ENCODE measurements at regions not wholly inside any gene's neighbourhood (a gene's known extent, or its start where the extent isn't known, plus 50 kb on each side); places are given as distances from the start of the nearest gene placed in this dataset.

DNA sequence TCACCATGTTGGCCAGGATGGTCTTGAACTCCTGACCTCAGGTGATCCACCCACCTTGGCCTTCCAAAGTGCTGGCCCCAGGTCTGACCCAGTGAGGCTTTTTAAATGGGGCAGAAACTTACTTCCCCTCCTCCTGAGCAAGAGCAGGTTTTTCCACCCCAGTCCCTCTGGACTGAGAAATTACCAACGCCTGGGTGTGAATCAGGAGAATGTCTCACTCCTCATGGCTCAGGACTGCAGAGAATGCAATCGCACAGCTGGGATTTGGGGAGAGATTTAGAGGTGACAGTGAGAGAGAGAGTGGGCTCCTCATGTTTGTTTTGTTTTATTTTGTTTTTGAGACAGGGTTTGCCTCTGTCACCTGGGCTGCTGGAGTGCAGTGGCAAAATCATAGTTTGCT lies 203.6 kb downstream of the RAB11FIP4 start:
- DNase-seq (ENCODE audit: low read depth in 4 of 4, low spot score in 3 of 4): no peak

DNA sequence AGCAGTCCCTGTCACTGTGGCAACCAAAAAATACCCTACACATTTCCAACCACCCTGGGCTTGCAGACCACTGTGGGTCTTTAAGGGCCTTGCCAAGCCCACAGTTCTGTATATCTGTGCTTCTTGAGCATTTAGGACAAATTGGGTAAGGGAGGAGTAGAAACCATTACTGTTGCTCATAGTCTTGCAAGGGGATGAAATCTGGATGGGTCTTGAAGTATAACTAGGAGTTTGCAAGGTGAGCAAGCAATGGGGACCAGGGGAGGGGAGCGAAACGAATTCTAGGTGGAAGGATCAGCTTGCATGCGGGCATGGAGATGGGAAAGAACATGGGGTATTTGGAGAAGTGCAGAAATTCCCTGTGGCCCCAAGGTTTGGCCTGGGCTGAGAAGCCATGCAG lies 202.9 kb downstream of the RAB11FIP4 start:
- DNase-seq (ENCODE audit: low read depth in 4 of 4, low spot score in 3 of 4): no peak

DNA sequence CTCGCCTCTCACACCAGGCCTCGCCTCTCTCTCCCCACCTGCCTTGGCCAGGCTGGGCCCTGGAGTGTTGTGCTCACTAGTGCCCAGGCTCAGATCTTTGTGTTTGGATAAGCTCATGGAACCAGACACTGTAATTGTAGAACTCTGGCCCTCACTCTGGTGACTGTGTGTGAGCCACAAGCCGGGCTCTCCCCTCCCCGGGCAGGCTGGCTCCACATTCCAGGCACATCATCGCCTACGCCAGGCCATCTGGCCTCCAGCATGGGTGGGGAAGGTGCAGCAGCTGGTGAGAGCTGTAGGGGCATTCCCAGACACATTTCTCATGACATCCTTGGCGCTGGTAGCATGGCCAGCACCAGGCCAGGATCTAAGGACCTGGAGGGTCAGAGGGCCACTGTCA lies 202.3 kb downstream of the RAB11FIP4 start:
- DNase-seq (ENCODE audit: low read depth in 4 of 4, low spot score in 3 of 4): no peak

DNA sequence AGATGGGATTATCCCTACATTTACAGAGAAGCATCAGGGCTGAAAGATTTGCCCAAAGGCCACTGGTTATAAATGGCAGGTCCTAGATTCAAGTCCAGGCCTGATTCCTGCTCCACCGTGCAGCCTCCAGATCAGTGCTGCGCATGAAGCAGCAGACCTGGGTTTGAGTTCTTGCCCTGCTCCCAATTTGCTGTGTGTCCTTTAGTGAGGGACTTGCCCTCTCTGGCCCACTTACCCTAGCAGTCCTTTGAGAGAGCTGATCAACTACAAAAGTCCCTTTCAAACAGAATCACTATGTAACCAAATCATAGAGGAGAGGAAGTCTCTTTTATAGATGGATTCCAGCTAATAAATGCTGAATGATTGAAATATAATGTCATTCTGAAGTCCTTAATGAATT lies 200.4 kb downstream of the RAB11FIP4 start:
- DNase-seq (ENCODE audit: low read depth in 4 of 4, low spot score in 3 of 4): no peak

GRCh38 chr17:31588512-31588911 lies 197.0 kb downstream of the RAB11FIP4 start:
- DNase-seq (ENCODE audit: low read depth in 4 of 4, low spot score in 3 of 4): no peak

- no peak for DNase-seq (ENCODE audit: low read depth in 4 of 4, low spot score in 3 of 4)
These were observed 196.6 kb downstream of the RAB11FIP4 start for GRCh38 chr17:31588034-31588433.
